ENCODE measurements at regions not wholly inside any gene's neighbourhood (a gene's known extent, or its start where the extent isn't known, plus 50 kb on each side); places are given as distances from the start of the nearest gene placed in this dataset.

GRCh38 chr13:103218253-103218652 lies 152.0 kb upstream of the SLC10A2 start:
- Histone ChIP-seq H3K4me1 (ENCODE audit: low read depth) (no peaks in the 10 kb centered on the region), H3K4me3 (no peak overlapping the region), H3K36me3 (ENCODE audit: low read depth) (no peaks in the 10 kb centered on the region), H3K9me3 (no peaks in the 10 kb centered on the region)
- ATAC-seq (no peak), DNase-seq (no peak)
- intact Hi-C loops (cut with DNase I, micrococcal nuclease): no loop called here
- TF ChIP-seq CTCF (IDR thresholded peaks at IDR 0.05): no peak

- intact Hi-C loops (cut with DNase I, micrococcal nuclease): no loop called here
- no peak for TF ChIP-seq CTCF (IDR thresholded peaks at IDR 0.05)
- ATAC-seq (no peak), DNase-seq (no peak)
- Histone ChIP-seq H3K4me1 (ENCODE audit: low read depth) (no peaks in the 10 kb centered on the region), H3K36me3 (ENCODE audit: low read depth) (no peaks in the 10 kb centered on the region), H3K4me3 (no peak overlapping the region), H3K9me3 (no peaks in the 10 kb centered on the region)
Measured at GRCh38 chr13:103213152-103213551, 146.9 kb upstream of the SLC10A2 start.

GRCh38 chr13:103210348-103210747 lies 144.1 kb upstream of the SLC10A2 start:
- no peaks in the 10 kb centered on the region for H3K36me3 ChIP-seq (ENCODE audit: low read depth)
- no peak for TF ChIP-seq CTCF (IDR thresholded peaks at IDR 0.05)
- no peak overlapping the region for H3K4me3 ChIP-seq
- intact Hi-C loops (cut with DNase I, micrococcal nuclease): no loop called here
- ATAC-seq (no peak), DNase-seq (no peak)
- H3K4me1 ChIP-seq (ENCODE audit: low read depth): no peaks in the 10 kb centered on the region
- H3K9me3 ChIP-seq: no peaks in the 10 kb centered on the region

DNA sequence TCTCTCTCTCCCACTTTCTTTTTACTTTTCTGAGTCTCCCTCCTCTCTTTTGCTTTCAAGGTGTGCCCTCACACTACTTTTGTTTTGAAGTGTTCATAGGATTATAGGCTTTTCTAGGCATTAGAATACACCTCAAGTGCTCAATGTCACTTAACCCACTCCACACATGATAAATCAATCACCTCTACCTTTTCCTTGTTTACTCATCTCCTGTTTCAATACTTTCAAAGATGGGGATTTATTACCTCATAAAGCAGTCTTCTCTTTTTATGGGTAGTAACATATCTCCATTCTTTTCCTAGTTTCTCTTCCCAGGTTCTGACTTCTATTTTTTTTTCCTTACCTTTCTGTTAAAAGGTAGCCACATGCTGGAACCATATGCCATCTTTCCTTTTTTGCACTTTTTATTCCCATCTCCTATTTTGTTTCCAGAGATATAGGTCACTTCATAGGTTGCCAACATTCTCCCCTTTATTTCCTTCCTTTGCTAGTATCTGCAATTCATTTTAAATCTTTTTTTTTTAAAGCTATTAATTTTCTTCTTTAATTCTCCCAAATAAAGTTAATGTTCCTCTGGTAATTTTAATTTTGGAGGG lies 137.6 kb upstream of the SLC10A2 start:
- no peak for TF ChIP-seq CTCF (IDR thresholded peaks at IDR 0.05)
- ATAC-seq: no peak
- H3K9me3 ChIP-seq: peaks cover 2% of the 10 kb centered on the region
- no peak for DNase-seq
- no peak overlapping the region for H3K4me3 ChIP-seq
- intact Hi-C loops (cut with DNase I, micrococcal nuclease): no loop called here
- no peaks in the 10 kb centered on the region for H3K4me1 ChIP-seq (ENCODE audit: low read depth)
- H3K36me3 ChIP-seq (ENCODE audit: low read depth): no peaks in the 10 kb centered on the region

DNA sequence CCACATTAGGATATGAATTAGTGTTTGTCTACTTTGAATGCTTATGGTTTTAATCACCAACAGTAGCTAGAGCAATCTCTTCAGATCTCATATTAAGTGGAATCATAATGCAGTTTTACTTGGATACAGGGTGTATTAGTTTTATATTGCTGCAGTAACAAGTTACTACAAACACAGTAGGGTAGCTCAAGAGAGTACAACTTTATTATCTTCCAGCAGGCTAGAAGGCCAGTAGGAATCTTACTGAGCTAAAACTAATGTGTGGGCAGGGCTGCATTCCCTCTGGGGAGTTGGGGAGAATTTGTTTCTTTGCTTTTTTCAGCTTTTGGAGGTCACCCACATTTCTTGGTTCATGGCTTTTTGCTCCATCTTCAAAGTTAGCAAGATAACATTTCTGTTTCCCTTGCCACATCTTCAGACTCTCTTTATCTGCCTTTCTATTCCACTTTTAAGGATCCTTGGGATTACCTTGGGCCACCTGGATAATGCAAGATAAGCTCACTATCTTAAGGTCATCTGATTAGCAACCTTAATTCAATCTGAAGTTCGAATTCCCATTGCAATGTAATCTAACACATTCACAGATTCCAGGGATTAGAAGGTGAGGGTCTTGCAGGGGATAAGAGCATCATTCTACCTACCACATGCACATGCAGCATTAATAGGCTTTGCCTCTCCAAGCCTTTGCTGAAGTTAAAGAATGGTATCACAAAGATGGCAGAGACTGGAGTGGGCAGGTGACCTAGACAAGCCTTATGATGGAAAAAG lies 134.1 kb upstream of the SLC10A2 start:
- Histone ChIP-seq H3K4me1 (ENCODE audit: low read depth) (no peaks in the 10 kb centered on the region), H3K9me3 (peaks cover 2% of the 10 kb centered on the region), H3K36me3 (ENCODE audit: low read depth) (no peaks in the 10 kb centered on the region), H3K4me3 (no peak overlapping the region)
- ATAC-seq (no peak), DNase-seq (no peak)
- TF ChIP-seq CTCF (IDR thresholded peaks at IDR 0.05): no peak
- intact Hi-C loops (cut with DNase I, micrococcal nuclease): no loop called here
